GM13977 (cell line): ENCODE measurements at regions not wholly inside any gene's neighbourhood (a gene's known extent, or its start where the extent isn't known, plus 50 kb on each side); places are given as distances from the start of the nearest gene placed in this dataset.

Experiments
- DNase-seq: peaks from one replicate; pipeline ENCODE4 v3.0.0; 2012; ENCODE audit warnings: low spot score
- in situ Hi-C: fragments of 300-500 bp; cut with MboI; formaldehyde crosslinking; loops from one replicate; pipeline ENCODE4 v1.12.0; 2022; ENCODE audit warnings: low sequenced_read_pairs, low pct_unique_long_range_greater_than_20kb, mixed read lengths, inconsistent platforms; ENCODE audit not compliant: unreplicated experiment
- TF ChIP-seq, protein P1 (sequence below): IDR thresholded peaks from 2 replicates; pipeline ENCODE4 v1.5.1; 2012; ENCODE audit warnings: mild to moderate bottlenecking, control low read depth; ENCODE audit not compliant: insufficient read depth; ENCODE audit errors: extremely low read depth, missing control alignments

DNA sequence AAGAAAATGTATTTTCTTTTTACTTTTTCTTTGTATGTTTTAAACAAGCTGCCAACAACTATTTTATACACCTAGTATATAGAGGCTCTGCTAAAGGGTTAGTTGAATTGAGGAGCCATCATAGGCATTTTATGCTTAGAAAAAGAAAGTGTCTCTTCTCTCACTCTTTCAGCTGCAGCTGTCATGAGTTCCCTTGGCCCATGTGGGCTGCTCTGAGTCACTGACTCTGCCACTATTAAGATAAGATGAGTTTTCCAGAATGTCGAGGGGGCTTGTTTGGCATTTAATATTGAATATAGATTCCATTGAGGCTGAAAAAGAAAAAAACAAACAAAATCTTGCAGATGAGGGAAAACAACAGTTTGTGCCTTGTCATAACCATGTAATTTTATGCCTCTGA, 126.0 kb upstream of the PAQR3 start:
- TF ChIP-seq, protein P1, sequence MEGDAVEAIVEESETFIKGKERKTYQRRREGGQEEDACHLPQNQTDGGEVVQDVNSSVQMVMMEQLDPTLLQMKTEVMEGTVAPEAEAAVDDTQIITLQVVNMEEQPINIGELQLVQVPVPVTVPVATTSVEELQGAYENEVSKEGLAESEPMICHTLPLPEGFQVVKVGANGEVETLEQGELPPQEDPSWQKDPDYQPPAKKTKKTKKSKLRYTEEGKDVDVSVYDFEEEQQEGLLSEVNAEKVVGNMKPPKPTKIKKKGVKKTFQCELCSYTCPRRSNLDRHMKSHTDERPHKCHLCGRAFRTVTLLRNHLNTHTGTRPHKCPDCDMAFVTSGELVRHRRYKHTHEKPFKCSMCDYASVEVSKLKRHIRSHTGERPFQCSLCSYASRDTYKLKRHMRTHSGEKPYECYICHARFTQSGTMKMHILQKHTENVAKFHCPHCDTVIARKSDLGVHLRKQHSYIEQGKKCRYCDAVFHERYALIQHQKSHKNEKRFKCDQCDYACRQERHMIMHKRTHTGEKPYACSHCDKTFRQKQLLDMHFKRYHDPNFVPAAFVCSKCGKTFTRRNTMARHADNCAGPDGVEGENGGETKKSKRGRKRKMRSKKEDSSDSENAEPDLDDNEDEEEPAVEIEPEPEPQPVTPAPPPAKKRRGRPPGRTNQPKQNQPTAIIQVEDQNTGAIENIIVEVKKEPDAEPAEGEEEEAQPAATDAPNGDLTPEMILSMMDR = no peak
- DNase-seq = no peak
- in situ Hi-C loops = no loop called here

DNA sequence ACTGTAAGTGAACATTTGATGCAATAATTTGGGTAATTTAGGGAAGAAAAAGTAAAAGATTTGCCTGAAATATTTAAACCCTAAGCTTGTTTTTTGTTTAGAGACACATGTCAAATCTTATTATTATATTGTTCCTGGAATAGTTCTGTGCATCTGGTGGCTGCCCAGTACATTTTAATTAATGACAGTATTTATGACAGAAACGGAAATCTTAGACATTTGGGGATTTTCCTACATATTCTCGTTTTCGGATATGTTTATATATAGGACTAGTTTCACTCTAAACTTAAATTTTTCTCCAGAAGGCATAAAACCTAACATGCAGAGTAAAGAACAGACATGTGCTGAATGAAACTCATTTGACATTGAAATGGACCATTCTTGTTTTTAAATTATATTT, 125.6 kb upstream of the PAQR3 start:
- TF ChIP-seq, protein P1 = no peak
- no peak for DNase-seq
- in situ Hi-C loops = no loop called here

DNA sequence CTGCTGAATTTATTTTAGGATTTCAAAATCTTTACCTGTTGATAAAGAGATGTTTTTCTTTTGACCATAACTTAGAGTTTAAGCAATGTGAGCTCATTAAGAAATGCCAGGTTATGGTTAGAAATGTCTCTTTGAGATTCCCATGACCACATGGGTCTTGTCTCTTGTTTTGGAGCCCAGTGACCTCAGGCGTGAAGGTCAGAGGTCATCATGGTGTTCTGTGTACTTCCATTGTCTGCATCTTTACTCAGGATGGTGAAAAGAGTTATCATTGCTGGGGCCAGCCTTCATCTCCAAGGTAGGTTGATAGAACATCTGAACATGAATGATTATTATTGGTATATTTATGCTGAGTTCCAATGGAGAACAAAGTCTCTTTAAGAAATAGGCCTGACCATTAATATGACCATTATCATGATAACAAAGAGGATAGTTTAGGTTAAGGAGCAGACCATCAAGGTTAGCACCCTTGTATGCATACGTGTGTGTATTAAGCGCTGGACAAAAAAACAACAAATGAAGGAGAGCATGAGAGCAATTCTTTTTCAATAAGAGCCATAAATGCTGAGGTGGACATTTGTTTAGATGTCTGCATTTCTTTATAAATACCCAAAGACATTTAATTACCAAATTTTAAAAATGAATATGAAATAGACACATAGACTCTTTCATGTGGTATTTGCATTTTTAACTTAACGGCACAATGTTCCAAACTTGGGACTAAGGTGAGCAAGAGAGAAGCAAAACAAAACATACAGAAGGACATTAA, 120.6 kb upstream of the PAQR3 start:
- TF ChIP-seq, protein P1 = no peak
- DNase-seq = no peak
- in situ Hi-C loops = no loop called here

DNA sequence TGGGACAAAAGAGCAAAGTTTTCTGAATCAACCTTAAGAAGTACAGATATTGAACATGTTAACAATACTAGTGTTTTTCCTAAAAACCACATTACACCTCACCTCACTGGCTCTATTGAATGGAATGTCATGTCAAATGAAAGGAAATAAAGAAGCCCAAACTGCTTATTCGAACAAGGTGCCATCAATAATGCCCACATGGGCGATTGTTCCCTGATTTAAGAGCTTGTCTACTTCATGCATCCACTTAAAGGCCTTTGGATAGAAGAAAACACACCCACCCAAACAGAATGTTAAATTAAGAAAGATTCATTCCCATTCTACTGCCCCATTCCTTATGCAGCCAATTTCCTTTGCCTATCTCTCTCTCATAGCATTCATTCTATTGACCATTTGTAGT, 118.5 kb upstream of the PAQR3 start:
- in situ Hi-C loops = no loop called here
- DNase-seq = no peak
- TF ChIP-seq, protein P1 = no peak

DNA sequence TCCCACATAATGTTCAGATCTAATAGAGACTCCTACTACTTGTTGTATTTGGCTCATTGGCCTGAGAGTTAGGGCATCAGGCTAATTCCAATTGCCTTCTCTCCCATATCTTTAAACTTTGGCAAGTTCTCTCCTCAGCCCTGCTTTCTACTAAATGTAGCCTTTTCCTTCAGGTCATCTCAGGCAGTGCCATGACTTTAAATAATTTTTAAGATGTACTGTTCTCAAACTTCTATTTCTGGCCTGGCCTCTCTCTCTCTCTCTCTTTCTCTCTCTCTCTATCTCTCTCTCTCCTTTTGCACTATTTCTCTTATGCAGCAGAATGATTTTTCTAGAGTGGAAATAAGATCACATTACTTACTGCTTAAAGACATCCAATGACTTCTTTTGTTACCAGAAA, 114.5 kb upstream of the PAQR3 start:
- TF ChIP-seq, protein P1 = no peak
- DNase-seq = no peak
- in situ Hi-C loops = no loop called here

DNA sequence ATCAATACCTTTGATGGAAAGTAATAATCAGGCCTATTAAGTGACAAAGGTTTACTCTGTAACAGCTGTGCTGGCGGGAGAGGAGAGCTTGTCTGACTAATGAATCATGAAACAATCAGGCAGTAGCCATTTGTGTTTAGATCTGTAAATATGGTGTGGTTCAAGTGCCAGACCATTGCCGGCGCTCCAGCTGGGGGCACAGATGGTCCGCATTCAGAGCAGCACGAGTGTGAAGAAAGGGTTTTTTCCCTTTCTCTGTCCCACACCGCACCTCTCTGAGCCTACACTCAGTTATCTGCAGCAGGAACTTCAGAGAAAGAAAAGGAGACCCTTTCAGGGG, 111.3 kb upstream of the PAQR3 start:
- no peak for DNase-seq
- TF ChIP-seq, protein P1 = no peak
- in situ Hi-C loops = no loop called here
